ENCODE measurements at regions not wholly inside any gene's neighbourhood (a gene's known extent, or its start where the extent isn't known, plus 50 kb on each side); places are given as distances from the start of the nearest gene placed in this dataset.

DNA sequence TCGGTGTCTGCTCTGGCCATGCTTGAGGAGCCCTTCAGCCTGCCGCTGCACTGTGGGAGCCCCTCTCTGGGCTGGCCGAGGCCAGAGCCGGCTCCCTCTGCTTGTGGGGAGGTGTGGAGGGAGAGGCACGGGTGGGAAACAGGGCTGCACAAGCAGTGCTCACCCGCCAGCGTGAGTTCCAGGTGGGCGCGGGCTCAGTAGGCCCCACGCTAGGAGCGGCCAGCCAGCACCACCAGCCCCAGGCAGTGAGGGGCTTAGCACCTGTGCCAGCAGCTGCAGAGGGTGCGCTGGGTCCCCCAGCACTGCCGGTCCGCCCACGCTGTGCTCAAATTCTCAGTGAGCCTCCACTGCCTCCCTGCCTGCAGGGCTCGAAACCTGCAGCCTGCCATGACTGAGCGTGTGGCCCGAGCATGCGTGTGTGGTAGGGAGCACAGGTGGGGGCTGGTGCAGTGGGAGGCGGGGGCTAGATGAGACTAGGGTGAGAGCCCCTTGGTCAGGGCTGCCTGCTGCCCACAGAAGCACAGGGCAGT is 223.0 kb downstream of the ZNF248 start:
- Histone ChIP-seq H3K27me3 (no peaks in the 10 kb centered on the region), H3K9me3 (peaks cover 7 to 51% (median 29%) of the 10 kb centered on the region in 4 donors), H3K36me3 (no peaks in the 10 kb centered on the region), H3K4me3 (no peak overlapping the region), H3K4me1 (no peaks in the 10 kb centered on the region), H3K27ac (no peak overlapping the region)
- intact Hi-C loops (cut with DNase I; ENCODE audit: low total_unique reads) = no loop called here
- TF ChIP-seq, protein P1, sequence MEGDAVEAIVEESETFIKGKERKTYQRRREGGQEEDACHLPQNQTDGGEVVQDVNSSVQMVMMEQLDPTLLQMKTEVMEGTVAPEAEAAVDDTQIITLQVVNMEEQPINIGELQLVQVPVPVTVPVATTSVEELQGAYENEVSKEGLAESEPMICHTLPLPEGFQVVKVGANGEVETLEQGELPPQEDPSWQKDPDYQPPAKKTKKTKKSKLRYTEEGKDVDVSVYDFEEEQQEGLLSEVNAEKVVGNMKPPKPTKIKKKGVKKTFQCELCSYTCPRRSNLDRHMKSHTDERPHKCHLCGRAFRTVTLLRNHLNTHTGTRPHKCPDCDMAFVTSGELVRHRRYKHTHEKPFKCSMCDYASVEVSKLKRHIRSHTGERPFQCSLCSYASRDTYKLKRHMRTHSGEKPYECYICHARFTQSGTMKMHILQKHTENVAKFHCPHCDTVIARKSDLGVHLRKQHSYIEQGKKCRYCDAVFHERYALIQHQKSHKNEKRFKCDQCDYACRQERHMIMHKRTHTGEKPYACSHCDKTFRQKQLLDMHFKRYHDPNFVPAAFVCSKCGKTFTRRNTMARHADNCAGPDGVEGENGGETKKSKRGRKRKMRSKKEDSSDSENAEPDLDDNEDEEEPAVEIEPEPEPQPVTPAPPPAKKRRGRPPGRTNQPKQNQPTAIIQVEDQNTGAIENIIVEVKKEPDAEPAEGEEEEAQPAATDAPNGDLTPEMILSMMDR (IDR thresholded peaks at IDR 0.05) = no peak
- TF ChIP-seq POLR2A (IDR thresholded peaks at IDR 0.05) (no peak), POLR2AphosphoS5 (IDR thresholded peaks at IDR 0.05) (no peak), EP300 (IDR thresholded peaks at IDR 0.05) (no peak)
- no peak for DNase-seq
- WGBS, 5 donors = 81 to 93% (median 86%) methylated on average over 2 to 20 of the region's 20 CpGs

DNA sequence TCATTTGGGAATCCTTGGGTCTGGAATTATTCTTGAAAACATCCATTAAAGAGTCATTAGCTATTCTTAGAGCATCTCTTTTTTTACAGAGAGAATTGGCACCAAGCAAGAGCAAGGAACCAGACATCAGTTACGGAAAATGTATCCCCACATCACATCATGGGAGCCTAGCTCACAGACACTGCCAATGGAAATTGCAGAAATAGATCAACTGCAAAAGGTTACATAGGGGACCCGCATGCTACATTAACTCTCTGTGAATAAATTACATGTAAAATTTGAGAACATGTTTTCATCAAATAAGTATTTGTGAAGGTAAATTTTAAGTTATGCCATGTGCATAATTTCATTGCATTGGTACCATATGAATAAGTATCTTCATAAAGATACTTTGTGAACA is 224.8 kb downstream of the ZNF248 start:
- TF ChIP-seq POLR2AphosphoS5 (IDR thresholded peaks at IDR 0.05) (no peak), POLR2A (IDR thresholded peaks at IDR 0.05) (no peak), EP300 (IDR thresholded peaks at IDR 0.05) (no peak)
- TF ChIP-seq, protein P1 (IDR thresholded peaks at IDR 0.05) = no peak
- no peak overlapping the region for H3K27ac ChIP-seq
- H3K4me1 ChIP-seq = no peaks in the 10 kb centered on the region
- H3K36me3 ChIP-seq = no peaks in the 10 kb centered on the region
- H3K27me3 ChIP-seq = no peaks in the 10 kb centered on the region
- intact Hi-C loops (cut with DNase I; ENCODE audit: low total_unique reads) = no loop called here
- WGBS, 5 donors = 76 to 98% (median 82%) methylated on average over 2 of the region's 2 CpGs
- peaks cover 7 to 45% (median 29%) of the 10 kb centered on the region in 4 donors for H3K9me3 ChIP-seq
- H3K4me3 ChIP-seq = no peak overlapping the region
- no peak for DNase-seq

DNA sequence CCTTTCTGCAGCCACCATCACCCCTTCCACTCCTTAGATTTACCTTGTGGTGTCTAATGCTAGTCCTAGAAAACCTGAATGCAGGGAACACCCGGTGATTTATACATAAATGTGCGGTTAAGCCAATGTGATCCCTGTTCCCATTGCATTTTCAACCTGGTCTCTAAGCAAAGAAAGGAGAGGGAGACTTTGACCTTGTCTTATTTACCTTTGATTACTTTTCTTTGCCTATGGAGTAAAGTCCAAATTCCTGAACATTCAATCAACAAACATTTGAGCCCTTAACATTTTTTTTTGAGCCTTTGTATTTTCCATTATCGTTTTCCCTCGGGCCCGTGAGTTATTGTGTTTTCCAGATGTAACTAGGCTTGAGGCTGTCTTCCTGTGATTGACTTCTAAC is 233.9 kb downstream of the ZNF248 start:
- TF ChIP-seq POLR2A (IDR thresholded peaks at IDR 0.05) = no peak
- TF ChIP-seq POLR2AphosphoS5 (IDR thresholded peaks at IDR 0.05) = no peak
- no peak for TF ChIP-seq EP300 (IDR thresholded peaks at IDR 0.05)
- TF ChIP-seq, protein P1 (IDR thresholded peaks at IDR 0.05) = no peak
- H3K36me3 ChIP-seq = no peaks in the 10 kb centered on the region
- H3K4me1 ChIP-seq = peaks cover 0 to 4% (median 0%) of the 10 kb centered on the region in 4 donors
- no peak overlapping the region for H3K4me3 ChIP-seq
- intact Hi-C loops (cut with DNase I; ENCODE audit: low total_unique reads) = no loop called here
- no peak for DNase-seq
- 34 to 73% (median 38%) methylated on average over 5 of the region's 5 CpGs for WGBS, 5 donors
- H3K27ac ChIP-seq = no peak overlapping the region
- H3K27me3 ChIP-seq = no peaks in the 10 kb centered on the region
- peaks cover 0 to 6% (median 4%) of the 10 kb centered on the region in 4 donors for H3K9me3 ChIP-seq

DNA sequence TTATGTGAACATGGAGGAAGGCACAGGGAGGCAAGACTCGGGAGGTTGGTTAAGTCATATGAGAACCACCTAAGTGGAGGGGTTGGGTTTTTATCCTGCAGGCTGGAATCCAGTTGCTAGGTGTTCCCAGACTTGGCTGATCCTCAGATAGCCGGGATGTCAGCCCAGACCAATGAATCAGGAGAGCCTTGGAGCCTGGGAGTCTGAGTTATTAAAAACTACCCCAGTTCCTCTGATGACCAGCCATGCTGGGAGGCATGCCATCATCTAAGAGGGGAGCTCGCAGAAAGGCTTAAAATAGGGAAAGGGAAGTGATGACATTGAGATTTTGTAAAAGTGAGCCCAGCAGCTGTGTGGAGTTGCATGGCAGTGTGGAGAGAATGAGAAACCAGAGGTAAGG is 238.1 kb downstream of the ZNF248 start:
- intact Hi-C loops (cut with DNase I; ENCODE audit: low total_unique reads) = no loop called here
- TF ChIP-seq, protein P1 (IDR thresholded peaks at IDR 0.05) = no peak
- TF ChIP-seq POLR2AphosphoS5 (IDR thresholded peaks at IDR 0.05) = no peak
- no peak for TF ChIP-seq EP300 (IDR thresholded peaks at IDR 0.05)
- no peak for TF ChIP-seq POLR2A (IDR thresholded peaks at IDR 0.05)
- 38 to 62% (median 49%) methylated on average over 3 of the region's 3 CpGs for WGBS, 5 donors
- DNase-seq = no peak
- H3K36me3 ChIP-seq = no peaks in the 10 kb centered on the region
- H3K27me3 ChIP-seq = no peaks in the 10 kb centered on the region
- H3K9me3 ChIP-seq = peaks cover 0 to 30% (median 13%) of the 10 kb centered on the region in 4 donors
- H3K4me3 ChIP-seq = no peak overlapping the region
- no peak overlapping the region for H3K27ac ChIP-seq
- peaks cover 0 to 4% (median 0%) of the 10 kb centered on the region in 4 donors for H3K4me1 ChIP-seq
